ENCODE measurements at regions not wholly inside any gene's neighbourhood (a gene's known extent, or its start where the extent isn't known, plus 50 kb on each side); places are given as distances from the start of the nearest gene placed in this dataset.

GRCh38 chr2:48016225-48017019, 110.1 kb upstream of the FBXO11 start:
- TF ChIP-seq BHLHE40 (IDR thresholded peaks at IDR 0.05; ENCODE audit: borderline replicate concordance): no peak
- no peak for TF ChIP-seq SP1 (IDR thresholded peaks at IDR 0.05)
- no peak for TF ChIP-seq FOXK2 (IDR thresholded peaks at IDR 0.05)

Data from HEK293T (cell line).